Stimulated activated CD8-positive, alpha-beta memory T cell treated with anti-CD3 and anti-CD28 coated beads, Interleukin-15, amount 100 ng/mL, for 48 hours (primary cell): ENCODE measurements at regions not wholly inside any gene's neighbourhood (a gene's known extent, or its start where the extent isn't known, plus 50 kb on each side); places are given as distances from the start of the nearest gene placed in this dataset.

Experiments used
- DNase-seq, 2 donors: peaks; one replicate each; pipeline ENCODE4 v3.0.0-alpha.2; 2020; ENCODE audit warnings: low read depth in 2 of 2

DNA sequence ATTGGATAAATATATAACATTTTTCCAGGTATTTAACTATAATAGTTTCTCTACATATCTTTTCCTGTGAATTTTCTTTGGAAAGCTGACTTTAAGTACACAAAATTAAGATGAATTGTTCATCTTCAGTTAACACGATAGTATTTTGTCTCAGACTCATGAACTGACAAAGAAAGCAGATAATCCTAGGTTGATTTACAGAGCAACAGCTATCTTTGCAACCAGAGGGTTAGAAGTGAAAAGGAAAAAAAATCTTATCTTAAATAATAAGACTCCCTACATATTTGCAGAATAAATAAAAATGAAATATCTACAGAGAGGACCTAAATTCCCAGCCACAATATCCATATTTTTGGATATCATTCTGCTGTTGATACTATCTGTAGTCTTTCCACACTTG, 350.2 kb upstream of the GRM7 start:
- no peak for DNase-seq

DNA sequence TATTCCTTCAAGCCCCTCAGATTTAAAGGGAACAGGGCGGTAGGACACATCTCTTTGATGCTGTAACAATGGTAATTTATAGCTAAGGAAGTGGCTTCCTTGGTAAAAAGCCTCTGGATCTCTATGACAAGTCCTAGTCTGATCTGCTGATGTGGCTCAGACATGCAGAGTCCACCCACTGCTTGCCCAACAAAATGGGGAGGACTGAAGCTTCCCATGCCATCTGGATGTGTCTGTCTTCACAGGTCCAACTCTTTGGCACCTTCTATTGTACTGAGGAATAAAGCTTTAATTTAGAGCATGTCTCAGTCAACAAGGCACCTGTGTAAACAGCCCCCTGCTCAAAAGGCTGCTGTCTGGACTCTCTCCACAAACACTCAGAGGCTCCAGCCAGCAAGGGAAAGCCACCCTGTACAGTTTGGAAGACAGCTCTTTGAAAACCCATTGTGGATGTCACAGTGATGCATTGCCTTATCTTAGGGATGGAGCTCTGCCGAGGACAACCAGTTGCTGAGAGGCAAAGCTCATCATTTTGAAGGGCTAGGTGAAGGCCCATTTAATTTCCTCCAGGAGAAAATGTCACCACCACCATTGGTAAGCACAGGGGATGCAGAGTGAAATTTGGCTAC, 348.6 kb upstream of the GRM7 start:
- DNase-seq: no peak

DNA sequence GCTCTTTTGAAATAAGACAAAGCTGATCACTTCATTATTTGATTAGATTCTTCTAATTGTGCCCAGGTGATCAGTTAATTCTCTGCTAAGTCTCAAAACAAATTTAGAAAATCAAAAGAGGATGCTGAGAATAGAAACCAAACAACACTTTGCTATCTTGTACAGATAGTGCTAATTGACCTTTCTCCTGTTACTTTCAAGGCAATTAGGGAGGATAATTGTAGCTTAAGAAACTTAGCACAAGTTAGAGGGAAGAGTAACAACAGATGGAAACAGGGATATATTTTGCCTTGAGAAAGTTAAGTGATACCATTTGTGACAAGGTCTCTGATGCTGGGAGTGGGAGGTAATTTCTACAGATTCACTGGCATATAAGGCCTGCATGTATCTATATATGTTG, 344.8 kb upstream of the GRM7 start:
- no peak for DNase-seq

DNA sequence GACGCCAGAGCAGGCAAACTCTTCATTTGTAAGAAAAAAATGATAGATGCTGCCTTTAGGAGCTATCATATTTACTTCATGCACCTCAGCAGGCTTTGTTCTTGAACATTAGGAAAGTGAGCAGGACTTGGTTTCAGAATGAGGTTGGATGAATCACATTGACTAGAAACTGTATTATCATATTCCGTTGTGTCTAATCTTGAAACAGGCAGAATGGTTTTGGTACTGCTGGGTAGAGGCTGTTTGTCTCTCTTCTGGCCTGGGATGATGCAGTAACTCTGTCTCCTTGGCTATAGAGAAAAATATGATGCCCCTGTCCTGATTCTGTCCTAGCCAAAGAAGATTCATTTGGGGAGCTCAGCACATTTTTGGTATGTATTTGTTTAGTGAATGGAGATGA, 344.2 kb upstream of the GRM7 start:
- DNase-seq: no peak

DNA sequence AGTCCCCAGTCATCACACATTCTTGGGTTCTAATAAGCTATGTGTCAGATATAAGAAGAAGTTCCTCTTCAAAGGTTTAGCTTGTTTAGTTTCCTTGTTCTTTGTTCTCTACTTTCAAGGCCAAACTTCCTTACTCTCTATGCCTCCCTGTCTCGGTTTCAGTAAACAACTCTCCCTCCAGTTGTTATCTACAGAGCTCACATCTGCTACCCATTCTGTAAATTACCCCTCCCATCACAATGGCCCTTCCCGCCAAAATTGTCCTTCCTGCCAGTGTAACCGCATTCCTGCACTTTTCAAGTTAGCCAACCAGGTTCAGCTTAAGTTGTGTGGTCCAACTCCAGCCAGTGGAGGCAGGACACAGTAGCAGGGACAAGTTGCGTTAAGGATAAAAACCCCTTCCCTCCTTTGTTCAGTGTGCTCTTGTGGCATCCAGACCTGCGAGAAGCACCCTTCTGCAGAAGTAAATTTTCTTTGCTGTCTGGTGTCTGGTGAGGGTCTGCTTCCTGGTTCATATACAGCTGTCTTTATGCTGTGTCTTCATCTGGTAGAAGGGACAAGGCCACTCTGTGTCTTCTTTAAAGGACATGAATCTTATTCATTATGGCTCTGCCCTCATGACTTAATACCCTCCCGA, 342.1 kb upstream of the GRM7 start:
- DNase-seq: no peak

DNA sequence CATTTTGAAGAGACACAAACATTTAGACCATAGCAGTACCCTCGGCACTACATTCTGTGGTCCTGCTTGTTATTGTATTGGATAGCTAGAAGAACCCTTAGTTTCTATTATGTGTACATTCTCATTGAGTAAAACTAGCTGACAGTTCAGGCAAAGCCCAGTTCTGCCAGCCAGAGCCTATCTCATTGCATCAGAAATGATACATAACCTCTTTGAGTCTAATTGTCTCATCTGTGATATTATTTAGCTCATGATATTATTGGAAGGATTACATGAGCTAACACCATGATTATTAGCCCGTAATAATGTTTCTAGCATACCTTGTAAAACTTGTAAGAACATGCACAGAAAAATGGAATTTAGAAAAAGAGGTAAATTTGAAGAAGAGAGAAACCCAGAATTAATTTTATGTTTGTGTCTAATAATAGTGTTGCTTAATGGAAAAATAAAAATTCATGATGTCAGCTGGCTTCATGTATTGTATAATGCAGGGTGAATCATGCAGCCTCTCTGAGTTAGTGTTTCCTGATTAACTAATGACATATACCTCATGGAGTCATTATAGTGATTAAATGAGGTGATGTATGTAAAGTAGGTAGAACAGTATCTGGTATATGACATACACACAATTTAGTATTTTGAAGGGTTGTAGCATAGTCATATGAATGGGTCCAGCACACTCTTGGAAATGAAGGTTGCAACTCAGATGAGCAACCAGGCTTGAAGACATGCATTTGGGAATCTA, 339.4 kb upstream of the GRM7 start:
- DNase-seq: no peak

DNA sequence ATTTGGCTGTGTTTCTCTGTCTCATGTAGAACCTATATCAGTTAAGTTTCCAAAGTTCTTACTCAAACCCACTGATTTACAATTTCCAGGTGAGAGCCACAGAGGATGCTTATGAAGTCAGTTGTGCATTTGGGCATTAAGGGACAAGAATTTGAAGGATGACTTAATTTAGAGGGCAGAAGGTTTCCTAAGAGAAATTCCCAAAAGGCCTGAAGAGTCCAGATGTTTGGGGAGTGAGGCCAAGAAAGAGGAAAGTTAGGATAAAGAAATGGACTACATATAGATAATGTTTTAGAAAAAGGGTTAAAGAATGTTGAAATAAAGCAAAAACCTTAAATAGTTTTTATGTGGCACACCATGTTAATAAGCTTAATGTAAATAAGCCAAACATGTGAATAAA, 338.7 kb upstream of the GRM7 start:
- DNase-seq: no peak

DNA sequence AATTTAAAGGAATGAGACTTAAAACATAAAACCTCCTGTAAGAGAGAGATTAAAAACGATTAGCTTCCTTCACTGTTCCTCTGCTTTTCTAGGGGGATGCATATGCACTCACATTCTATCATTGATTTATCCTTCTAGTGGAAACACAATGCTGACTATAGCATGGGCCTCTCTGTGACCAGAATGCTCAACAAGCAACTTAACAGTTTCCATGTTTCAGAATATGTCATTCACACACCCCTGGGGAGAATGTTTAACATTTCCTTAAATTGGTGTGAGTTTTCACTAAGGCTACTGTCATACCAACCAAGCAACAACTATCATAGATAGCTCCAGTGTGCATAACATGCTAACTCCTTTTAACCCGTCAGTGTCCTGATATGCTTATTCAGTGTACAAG, 337.9 kb upstream of the GRM7 start:
- no peak for DNase-seq

DNA sequence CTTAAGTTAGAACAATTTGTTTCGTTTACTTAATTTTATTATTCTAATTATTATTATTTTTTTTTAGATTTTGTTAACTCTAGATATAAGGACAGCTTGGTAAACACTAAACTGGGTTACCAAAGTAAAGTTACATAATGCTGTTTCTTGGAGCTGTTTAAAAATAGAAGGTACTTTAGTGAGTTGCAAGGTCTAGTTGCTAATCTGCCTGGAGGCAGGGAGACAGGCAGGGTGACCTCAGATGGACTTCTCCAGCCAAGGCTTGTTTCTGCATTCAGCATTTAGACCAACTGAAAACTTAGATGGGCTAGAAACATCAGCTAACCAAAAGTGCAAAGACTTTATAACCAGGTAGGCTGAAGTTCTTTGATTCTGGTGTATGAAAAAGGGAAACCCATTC, 336.4 kb upstream of the GRM7 start:
- no peak for DNase-seq

DNA sequence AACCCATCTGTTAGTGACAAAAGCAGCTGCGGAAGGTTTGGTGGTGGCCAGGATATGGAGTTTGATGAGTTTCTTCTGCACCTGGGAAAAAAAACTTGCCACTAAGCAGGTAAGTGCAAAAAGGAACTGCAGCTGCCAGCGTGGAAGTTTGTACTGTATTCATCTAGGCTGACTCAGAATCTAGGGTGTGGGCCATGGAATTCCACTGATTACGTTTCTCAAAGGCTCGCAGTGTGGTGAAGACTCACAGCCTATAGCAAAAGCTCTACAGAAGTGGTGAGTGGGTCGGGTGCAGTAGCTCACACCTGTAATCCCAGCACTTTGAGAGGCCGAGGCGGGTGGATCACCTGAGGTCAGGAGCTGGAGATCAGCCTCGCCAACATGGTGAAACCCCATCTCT, 334.6 kb upstream of the GRM7 start:
- DNase-seq: no peak

DNA sequence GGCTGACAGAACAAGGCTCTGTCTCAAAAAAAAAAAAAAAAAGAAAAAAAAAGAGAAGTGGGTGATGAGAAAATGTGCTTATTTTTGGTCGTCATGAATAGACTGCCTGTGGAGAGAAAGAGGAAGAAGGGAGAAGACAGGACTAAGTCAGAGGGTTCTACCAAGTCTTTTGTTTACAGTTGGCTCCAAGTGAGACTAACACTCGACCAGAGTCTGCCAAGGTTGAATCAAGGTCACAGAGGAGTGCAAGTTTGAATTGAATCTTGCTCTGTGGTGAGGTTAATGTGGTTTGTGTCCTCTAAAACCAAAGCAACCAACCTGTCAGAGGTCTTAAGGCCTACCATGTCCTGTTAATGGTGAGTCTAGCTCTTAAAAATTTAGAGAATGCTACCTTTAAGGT, 334.1 kb upstream of the GRM7 start:
- DNase-seq: no peak

DNA sequence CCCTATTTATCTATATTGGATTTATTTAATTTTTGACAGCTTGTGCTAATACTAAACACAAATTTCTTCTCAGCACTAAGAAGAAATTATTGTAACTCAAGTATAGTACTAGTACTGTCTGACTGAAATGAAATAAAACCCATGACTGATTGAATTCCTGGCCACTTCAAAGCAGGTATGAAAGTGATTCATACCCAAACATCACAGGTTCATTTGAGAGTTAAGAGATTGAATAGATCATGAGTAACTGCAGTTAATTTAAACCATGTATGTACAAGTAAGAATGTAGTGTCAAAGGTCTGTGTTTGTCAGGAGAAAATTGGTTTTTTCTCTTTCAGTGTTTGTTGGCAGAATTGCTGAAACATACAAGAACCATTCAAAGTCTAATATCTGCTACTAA, 332.0 kb upstream of the GRM7 start:
- no peak for DNase-seq

DNA sequence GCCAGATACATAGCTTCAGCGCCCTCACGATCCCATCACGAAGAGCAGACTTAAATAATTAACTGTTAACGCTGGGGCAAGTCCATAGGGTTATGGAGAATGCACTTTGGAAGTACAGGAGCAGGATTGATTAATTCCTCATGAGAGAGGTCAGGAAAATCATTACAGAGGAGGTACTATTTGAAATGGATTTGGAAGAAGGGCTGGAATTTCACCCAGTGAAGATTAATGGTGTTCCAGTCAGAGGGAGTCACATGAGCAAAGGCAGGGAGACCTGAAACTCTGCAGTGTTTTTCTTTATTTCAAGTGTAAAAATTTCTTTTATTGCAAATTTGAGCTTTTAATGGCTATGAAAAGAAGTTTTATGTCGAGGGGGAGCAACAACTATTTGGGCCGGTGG, 329.8 kb upstream of the GRM7 start:
- DNase-seq: no peak

DNA sequence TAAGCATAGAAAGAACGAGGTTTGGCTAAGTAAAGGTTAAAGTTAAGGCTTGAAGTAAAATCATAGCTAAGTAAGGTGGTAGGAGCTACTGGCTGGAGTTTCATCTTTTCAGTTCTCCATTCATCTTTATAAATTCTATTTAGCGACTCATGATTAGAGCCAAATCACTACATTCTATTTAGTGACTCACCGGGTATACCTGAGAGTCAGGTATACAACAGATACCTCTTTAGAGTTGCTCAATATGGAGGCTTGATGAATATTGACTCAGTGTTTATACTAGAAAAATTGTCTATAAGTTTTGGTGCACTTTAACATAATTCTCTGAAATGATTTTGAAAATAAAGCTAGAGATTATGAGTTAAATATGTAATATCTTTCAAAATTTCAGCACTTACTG, 328.8 kb upstream of the GRM7 start:
- no peak for DNase-seq

DNA sequence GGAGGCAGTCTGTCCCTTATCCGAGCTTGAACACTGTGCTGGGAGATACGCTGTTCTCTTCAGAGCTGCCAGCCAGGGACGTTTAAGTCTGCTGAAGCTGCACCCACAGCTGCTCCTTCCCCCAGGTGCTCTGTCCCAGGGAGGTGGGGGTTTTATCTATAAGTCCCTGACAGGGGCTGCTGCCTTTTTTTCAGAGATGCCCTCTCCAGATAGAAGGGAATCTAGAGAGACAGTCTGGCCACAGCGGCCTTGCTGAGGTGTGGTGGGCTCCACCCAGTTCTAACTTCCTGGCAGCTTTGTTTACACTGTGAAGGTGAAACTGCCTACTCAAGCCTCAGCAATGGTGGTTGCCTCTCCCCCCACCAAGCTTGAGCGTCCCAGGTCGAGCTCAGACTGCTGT, 319.9 kb upstream of the GRM7 start:
- DNase-seq: no peak

DNA sequence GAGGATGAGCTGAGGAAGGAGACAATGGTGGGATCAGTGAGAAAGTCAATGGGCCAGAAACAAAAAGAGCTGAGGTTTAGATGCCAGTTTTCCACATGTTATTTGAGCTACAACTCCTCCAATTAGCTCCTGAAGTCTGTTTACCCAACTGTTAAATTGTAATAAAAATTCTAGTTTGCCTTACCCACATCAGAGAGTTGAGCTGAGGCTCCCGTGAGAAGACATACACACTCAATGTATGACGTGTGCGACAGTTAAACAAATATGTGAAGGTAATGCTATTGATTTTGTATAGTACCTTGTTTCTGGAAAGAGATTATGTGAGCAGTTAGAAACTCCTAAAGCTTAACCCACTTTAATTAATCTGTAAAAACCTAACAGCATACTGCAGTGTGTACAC, 318.1 kb upstream of the GRM7 start:
- no peak for DNase-seq

DNA sequence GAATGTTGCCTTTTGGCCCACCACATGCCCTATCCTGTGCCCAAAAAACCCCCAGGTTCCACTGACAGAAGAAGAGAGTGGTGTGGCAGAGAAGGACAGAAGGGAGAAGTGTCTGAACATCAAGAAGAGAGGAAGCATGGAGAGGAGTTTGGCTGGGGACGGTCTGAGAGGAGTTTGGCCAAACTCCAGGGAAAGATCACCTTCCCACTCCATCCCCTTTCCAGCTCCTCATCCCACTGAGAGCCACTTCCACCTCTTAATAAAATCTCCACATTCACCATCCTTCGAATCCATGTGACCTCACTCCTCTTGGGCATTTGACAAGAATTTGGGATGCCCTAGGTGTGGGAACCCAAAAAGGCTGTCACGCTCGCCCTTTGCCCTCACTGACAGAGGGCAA, 311.6 kb upstream of the GRM7 start:
- no peak for DNase-seq

DNA sequence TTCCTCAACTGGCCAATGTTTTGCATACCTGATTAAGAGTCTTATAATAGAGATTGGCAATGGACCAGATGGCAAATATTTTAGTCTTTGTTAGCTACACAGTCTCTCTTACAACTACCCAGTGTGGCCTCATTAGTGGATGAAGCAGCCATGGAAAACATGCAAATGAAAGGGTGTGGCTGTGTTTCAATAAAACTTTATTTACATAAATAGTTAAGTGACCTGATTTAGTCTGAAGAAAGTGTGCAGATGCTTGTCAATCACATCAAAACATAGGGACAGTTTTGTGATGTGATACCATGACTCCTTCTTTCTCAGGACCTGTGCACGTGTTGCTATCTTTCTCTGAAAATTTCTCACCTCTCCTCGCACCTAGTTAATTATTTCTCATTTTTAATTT, 309.8 kb upstream of the GRM7 start:
- DNase-seq: no peak

DNA sequence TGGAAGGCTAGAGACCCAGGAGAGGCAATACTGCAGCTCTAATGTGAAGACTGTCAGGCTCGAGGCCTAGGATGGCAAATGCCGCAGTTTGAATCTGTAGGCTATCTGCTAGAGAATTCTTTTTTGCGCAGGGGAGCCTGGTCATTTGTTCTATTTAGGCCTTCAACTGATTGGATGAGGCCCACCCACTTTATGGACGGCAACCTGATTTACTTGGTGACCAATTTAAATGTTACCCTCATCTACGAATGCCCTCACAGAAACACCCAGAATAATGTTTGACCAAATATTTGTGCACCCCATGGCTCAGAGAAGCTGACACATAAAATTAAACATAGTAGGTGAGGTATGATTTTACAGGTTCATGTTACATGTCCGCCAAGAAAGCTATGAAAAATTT, 300.7 kb upstream of the GRM7 start:
- DNase-seq: no peak

DNA sequence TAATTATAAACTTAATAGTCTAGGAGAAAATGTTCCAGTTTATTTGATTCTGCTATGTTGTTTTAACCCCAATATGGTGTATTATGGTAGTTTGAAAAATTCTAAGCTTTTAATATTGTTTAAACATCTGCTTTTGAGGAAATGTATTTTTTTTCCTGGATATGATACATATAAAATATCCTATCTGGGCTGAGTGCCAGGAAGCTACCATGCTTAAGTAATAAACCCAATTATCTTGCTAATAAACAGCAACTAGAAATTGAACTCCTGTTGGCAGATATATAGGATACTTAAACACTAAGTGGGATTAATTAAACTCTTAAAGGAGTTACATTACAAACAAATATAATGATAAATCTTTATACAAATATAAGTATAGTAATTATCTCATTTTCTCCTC, 293.7 kb upstream of the GRM7 start:
- DNase-seq: no peak

DNA sequence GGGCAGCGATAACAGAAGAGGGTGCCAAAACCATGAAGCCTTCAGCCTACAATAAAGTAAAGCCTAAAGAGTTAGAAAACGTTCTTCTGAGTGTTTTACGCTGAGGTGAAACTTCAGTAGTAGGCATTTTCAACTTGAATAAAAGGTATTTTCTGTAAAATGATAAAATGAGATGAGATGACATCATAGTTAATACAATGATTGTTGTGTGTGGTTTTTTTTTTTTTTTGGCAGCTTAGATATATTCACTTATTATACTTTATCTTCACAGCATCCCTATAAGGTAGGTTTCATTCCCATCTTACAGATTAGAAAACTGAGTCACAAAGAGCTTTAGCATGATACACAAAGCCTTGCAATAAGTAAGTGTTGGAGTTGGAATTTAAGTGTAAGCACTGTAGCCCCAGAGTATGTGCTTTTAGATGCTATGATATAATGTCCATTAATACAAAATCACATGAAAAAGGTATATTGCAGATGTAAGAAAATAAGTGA, 291.9 kb upstream of the GRM7 start:
- DNase-seq: no peak

DNA sequence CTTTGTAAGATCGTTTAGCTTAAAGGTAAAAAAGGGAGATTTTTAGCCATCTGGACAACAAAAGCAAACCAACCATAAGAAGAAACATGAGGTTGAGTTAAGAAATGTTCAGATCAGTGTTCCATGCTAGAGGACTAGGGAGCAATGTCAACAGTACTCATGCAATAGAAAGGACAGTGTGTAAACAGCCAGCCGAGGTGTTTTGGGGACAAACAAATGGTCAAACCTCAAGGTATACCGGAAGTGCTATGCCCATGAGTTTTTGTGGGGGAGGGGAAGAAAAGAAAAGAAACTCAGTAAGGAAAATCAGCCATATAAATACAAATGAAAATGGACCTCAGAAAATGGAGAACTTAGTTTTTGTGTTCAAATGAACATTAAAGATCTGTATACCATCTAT, 289.5 kb upstream of the GRM7 start:
- DNase-seq: no peak

DNA sequence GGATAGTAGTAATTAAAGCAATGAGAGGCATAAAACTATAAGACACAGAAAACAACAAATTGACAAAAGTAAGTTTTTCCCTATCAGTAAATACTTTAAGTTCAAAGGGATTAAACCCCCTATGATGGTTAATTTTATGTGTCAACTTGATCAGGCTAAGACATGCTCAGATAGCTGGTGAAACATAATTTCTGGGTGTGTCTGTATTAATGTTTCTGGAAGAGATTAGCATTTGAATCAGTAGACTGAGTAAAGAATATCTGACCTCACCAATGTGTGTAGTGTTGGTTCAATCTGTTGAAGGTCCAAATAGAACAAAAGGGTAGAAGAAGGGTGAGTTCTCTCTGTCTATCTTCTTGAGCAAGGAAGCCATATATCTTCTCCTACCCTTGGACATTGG, 283.3 kb upstream of the GRM7 start:
- no peak for DNase-seq
